ENCODE measurements at regions not wholly inside any gene's neighbourhood (a gene's known extent, or its start where the extent isn't known, plus 50 kb on each side); places are given as distances from the start of the nearest gene placed in this dataset.

DNA sequence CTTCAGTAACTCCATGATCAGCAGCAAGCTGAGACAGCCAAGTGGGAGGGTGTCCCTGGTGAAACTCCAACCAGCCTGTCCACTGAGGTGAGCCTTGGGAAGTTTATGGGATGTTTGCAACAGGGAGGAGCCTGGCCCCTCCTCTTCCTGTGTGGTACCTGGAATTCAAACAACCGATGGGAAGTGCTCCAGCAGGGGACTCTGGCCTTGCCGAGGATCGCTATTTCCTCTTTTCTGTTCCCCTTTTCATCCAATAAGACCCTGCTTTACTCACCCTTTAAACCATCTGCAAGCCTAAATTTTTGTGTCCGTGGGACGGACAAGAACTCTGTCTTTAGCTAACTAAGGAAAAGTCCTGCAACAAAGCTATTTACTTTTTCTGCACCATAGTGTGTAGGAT is 491.1 kb upstream of the ZMIZ1 start:
- CTCF ChIA-PET, result no interaction called here
- POLR2A ChIA-PET, result no interaction called here
- H3K9me2 ChIP-seq (ENCODE audit: insufficient read depth), result no peaks in the 10 kb centered on the region
- no peaks in the 10 kb centered on the region for H4K20me1 ChIP-seq (ENCODE audit: insufficient read depth)
- H3K4me1 ChIP-seq (ENCODE audit: control insufficient read depth in 1 of 2, insufficient read depth in 2 of 2, low read length in 2 of 2), result peaks cover 0 to 5% of the 10 kb centered on the region in 2 experiments; a peak in 2 of 4 replicates
- no peaks in the 10 kb centered on the region for H3K9me3 ChIP-seq (ENCODE audit: control insufficient read depth in 1 of 2, insufficient read depth in 1 of 2, low read depth in 1 of 2, low read length in 2 of 2)
- no peaks in the 10 kb centered on the region for H3K27me3 ChIP-seq (ENCODE audit: insufficient read depth, low read length)
- RAD21 ChIA-PET (ENCODE audit: low non-redundant PET in 1 of 2, low total read pairs in 2 of 2, uncharacterized antibody in 2 of 2, unreplicated experiment in 2 of 2), result no interaction called here
- no peak overlapping the region for H3K9ac ChIP-seq (ENCODE audit: low read length)
- no peak overlapping the region for H3K4me3 ChIP-seq (replicated peaks in 1 of 2; ENCODE audit: low read depth in 1 of 2, low read length in 2 of 2)
- no TSS peak for BruUV-seq (replicated peaks)
- intact Hi-C loops (cut with micrococcal nuclease), result no loop called here
- no peak overlapping the region for H3K27ac ChIP-seq (ENCODE audit: low read depth, low read length)
- DNase-seq (ENCODE audit: low read depth, low spot score) (no peak), ATAC-seq (peak; percentile 81)
- H3K4me2 ChIP-seq (ENCODE audit: low read length), result no peak overlapping the region
- no peaks in the 10 kb centered on the region for H3K36me3 ChIP-seq (ENCODE audit: control insufficient read depth in 1 of 2, insufficient read depth in 2 of 2, low read length in 2 of 2)
- TF ChIP-seq, protein P1, sequence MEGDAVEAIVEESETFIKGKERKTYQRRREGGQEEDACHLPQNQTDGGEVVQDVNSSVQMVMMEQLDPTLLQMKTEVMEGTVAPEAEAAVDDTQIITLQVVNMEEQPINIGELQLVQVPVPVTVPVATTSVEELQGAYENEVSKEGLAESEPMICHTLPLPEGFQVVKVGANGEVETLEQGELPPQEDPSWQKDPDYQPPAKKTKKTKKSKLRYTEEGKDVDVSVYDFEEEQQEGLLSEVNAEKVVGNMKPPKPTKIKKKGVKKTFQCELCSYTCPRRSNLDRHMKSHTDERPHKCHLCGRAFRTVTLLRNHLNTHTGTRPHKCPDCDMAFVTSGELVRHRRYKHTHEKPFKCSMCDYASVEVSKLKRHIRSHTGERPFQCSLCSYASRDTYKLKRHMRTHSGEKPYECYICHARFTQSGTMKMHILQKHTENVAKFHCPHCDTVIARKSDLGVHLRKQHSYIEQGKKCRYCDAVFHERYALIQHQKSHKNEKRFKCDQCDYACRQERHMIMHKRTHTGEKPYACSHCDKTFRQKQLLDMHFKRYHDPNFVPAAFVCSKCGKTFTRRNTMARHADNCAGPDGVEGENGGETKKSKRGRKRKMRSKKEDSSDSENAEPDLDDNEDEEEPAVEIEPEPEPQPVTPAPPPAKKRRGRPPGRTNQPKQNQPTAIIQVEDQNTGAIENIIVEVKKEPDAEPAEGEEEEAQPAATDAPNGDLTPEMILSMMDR (IDR thresholded peaks at IDR 0.05 in 2 of 3, conservative IDR thresholded peaks at IDR 0.05 in 1 of 3; ENCODE audit: borderline replicate concordance in 1 of 3, insufficient read depth in 1 of 3, low read depth in 2 of 3, low read length in 2 of 3), result 0 out of 6 replicates have a peak, but pooled peaks of 1 of the 3 experiments have one; percentile 3
- no peak for TF ChIP-seq CBX3 (IDR thresholded peaks at IDR 0.05; ENCODE audit: low read depth)
- H2AFZ ChIP-seq (ENCODE audit: low read depth, low read length, poor library complexity, severe bottlenecking), result peak overlapping the region; percentile 26
- no peaks in the 10 kb centered on the region for H3K79me2 ChIP-seq (ENCODE audit: insufficient read depth, low read length)

DNA sequence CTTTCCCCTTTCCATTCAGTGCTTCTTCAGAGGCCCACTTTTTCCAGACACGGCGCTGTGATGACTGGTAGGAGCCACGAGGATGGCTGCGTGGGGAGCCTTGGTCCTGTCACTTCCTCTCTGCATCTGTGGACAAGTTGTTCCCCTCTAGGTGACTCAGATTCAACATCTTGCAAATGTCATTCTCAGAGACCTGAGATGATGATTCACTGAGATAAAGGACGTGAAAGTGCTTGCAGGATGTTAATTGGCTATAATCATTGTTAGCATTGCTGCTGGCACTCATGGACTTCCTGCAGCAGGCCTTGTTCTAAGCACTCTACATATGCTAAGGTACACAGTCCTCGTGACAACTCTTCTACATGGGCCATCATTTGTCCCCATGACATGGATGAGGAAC is 489.8 kb upstream of the ZMIZ1 start:
- ChIA-PET CTCF (no interaction called here), RAD21 (ENCODE audit: low non-redundant PET in 1 of 2, low total read pairs in 2 of 2, uncharacterized antibody in 2 of 2, unreplicated experiment in 2 of 2) (no interaction called here), POLR2A (no interaction called here)
- Histone ChIP-seq H3K4me3 (replicated peaks in 1 of 2; ENCODE audit: low read depth in 1 of 2, low read length in 2 of 2) (no peak overlapping the region), H3K79me2 (ENCODE audit: insufficient read depth, low read length) (no peaks in the 10 kb centered on the region), H3K9me3 (ENCODE audit: control insufficient read depth in 1 of 2, insufficient read depth in 1 of 2, low read depth in 1 of 2, low read length in 2 of 2) (no peaks in the 10 kb centered on the region), H4K20me1 (ENCODE audit: insufficient read depth) (no peaks in the 10 kb centered on the region), H3K4me2 (ENCODE audit: low read length) (no peak overlapping the region), H3K27me3 (ENCODE audit: insufficient read depth, low read length) (no peaks in the 10 kb centered on the region), H2AFZ (ENCODE audit: low read depth, low read length, poor library complexity, severe bottlenecking) (no peak overlapping the region), H3K9ac (ENCODE audit: low read length) (no peak overlapping the region), H3K27ac (ENCODE audit: low read depth, low read length) (no peak overlapping the region), H3K4me1 (ENCODE audit: control insufficient read depth in 1 of 2, insufficient read depth in 2 of 2, low read length in 2 of 2) (peaks cover 0 to 5% of the 10 kb centered on the region in 2 experiments; a peak in 2 of 4 replicates), H3K9me2 (ENCODE audit: insufficient read depth) (no peaks in the 10 kb centered on the region), H3K36me3 (ENCODE audit: control insufficient read depth in 1 of 2, insufficient read depth in 2 of 2, low read length in 2 of 2) (no peaks in the 10 kb centered on the region)
- intact Hi-C loops (cut with micrococcal nuclease), result no loop called here
- BruUV-seq (replicated peaks), result no TSS peak
- ATAC-seq (no peak), DNase-seq (ENCODE audit: low read depth, low spot score) (no peak)
- TF ChIP-seq FOSL1 (IDR thresholded peaks at IDR 0.05; ENCODE audit: low read depth) (no peak), ZNF274 (IDR thresholded peaks at IDR 0.05; ENCODE audit: low read depth, low read length) (no peak), EZH2 (IDR thresholded peaks at IDR 0.05) (no peak), YY1 (IDR thresholded peaks at IDR 0.05; ENCODE audit: extremely low read depth, insufficient replicate concordance, low read depth, low read length) (no peak), EGR1 (IDR thresholded peaks at IDR 0.05; ENCODE audit: low read depth) (no peak), EZH2phosphoT487 (IDR thresholded peaks at IDR 0.05; ENCODE audit: borderline replicate concordance) (no peak), ZFX (IDR thresholded peaks at IDR 0.05) (no peak), SRF (IDR thresholded peaks at IDR 0.05; ENCODE audit: low read depth) (no peak), RAD21 (IDR thresholded peaks at IDR 0.05; ENCODE audit: low read depth) (no peak)
- TF ChIP-seq, protein P2, sequence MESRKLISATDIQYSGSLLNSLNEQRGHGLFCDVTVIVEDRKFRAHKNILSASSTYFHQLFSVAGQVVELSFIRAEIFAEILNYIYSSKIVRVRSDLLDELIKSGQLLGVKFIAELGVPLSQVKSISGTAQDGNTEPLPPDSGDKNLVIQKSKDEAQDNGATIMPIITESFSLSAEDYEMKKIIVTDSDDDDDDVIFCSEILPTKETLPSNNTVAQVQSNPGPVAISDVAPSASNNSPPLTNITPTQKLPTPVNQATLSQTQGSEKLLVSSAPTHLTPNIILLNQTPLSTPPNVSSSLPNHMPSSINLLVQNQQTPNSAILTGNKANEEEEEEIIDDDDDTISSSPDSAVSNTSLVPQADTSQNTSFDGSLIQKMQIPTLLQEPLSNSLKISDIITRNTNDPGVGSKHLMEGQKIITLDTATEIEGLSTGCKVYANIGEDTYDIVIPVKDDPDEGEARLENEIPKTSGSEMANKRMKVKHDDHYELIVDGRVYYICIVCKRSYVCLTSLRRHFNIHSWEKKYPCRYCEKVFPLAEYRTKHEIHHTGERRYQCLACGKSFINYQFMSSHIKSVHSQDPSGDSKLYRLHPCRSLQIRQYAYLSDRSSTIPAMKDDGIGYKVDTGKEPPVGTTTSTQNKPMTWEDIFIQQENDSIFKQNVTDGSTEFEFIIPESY (IDR thresholded peaks at IDR 0.05; ENCODE audit: extremely low read depth, insufficient replicate concordance, low read length), result no peak
- TF ChIP-seq, protein P3, sequence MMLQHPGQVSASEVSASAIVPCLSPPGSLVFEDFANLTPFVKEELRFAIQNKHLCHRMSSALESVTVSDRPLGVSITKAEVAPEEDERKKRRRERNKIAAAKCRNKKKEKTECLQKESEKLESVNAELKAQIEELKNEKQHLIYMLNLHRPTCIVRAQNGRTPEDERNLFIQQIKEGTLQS (IDR thresholded peaks at IDR 0.05), result no peak
- TF ChIP-seq, protein P4, sequence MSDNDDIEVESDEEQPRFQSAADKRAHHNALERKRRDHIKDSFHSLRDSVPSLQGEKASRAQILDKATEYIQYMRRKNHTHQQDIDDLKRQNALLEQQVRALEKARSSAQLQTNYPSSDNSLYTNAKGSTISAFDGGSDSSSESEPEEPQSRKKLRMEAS (IDR thresholded peaks at IDR 0.05), result no peak
- TF ChIP-seq, protein P1 (IDR thresholded peaks at IDR 0.05 in 2 of 3, conservative IDR thresholded peaks at IDR 0.05 in 1 of 3; ENCODE audit: borderline replicate concordance in 1 of 3, insufficient read depth in 1 of 3, low read depth in 2 of 3, low read length in 2 of 3), result no peak

Measured in HCT116 (cell line).